Glutamatergic neuron (in vitro differentiated cells): ENCODE measurements at regions not wholly inside any gene's neighbourhood (a gene's known extent, or its start where the extent isn't known, plus 50 kb on each side); places are given as distances from the start of the nearest gene placed in this dataset.

ENCODE experiments used
- DNase-seq: peaks from one replicate; pipeline ENCODE4 v3.0.0; 2022
- H3K27ac Mint-ChIP-seq: one replicate; pipeline ENCODE4 v1.8.0; 2020; ENCODE audit warnings: mild to moderate bottlenecking, mixed read lengths, inconsistent platforms; ENCODE audit not compliant: unreplicated experiment
- H3K27me3 Mint-ChIP-seq: one replicate; pipeline ENCODE4 v1.8.0; 2020; ENCODE audit warnings: mild to moderate bottlenecking, moderate library complexity, mixed read lengths, inconsistent platforms; ENCODE audit not compliant: unreplicated experiment
- H3K36me3 Mint-ChIP-seq: one replicate; pipeline ENCODE4 v1.8.0; 2020; ENCODE audit warnings: mild to moderate bottlenecking, mixed read lengths, inconsistent platforms; ENCODE audit not compliant: unreplicated experiment
- H3K4me1 Mint-ChIP-seq: one replicate; pipeline ENCODE4 v1.8.0; 2020; ENCODE audit warnings: mild to moderate bottlenecking, low read depth, mixed read lengths, inconsistent platforms; ENCODE audit not compliant: unreplicated experiment
- H3K4me3 Mint-ChIP-seq: one replicate; pipeline ENCODE4 v1.8.0; 2020; ENCODE audit warnings: mild to moderate bottlenecking, mixed read lengths, inconsistent platforms; ENCODE audit not compliant: unreplicated experiment
- H3K9me3 Mint-ChIP-seq: one replicate; pipeline ENCODE4 v1.8.0; 2020; ENCODE audit warnings: mild to moderate bottlenecking, moderate library complexity, mixed read lengths, inconsistent platforms; ENCODE audit not compliant: unreplicated experiment
- TF ChIP-seq, protein P1 (sequence below): fragments of 200-600 bp; sonication (generic); IDR thresholded peaks from one replicate; pipeline ENCODE4 v1.5.0; 2021; ENCODE audit not compliant: partially characterized antibody, unreplicated experiment

DNA sequence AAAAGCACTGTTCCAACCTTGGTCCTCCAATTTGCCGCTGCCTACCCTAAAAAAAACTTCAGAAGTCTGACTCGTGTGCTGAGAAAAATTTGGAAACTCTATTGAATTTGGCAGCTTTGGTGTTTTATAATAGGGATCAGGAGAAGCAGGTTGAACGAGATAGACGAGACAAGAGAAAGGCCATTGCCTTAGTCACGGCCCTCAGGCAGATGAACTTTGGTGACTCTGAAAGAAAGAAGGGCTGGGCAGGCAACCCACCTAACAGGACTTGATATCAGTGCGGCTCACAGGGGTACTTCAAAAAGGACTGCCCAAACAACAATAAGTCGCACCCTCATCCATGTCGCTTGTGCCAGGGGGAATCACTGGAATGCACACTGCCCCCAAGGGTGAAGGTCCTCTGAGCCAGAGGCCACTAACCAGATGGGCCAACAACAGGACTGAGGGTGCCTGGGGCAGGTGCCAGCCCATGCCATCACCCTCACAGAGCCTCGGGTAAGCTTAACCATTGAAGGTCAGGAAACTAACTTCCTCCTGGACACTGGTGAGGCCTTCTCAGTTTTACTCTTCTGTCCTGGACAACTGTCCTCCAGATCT, 102.5 kb upstream of the SSTR1 start:
- Mint-ChIP-seq H3K9me3 (no peaks in the 10 kb centered on the region), H3K36me3 (peaks cover 8% of the 10 kb centered on the region), H3K4me1 (no peaks in the 10 kb centered on the region), H3K27me3 (no peaks in the 10 kb centered on the region), H3K27ac (no peak overlapping the region), H3K4me3 (no peak overlapping the region)
- DNase-seq: no peak
- TF ChIP-seq, protein P1, sequence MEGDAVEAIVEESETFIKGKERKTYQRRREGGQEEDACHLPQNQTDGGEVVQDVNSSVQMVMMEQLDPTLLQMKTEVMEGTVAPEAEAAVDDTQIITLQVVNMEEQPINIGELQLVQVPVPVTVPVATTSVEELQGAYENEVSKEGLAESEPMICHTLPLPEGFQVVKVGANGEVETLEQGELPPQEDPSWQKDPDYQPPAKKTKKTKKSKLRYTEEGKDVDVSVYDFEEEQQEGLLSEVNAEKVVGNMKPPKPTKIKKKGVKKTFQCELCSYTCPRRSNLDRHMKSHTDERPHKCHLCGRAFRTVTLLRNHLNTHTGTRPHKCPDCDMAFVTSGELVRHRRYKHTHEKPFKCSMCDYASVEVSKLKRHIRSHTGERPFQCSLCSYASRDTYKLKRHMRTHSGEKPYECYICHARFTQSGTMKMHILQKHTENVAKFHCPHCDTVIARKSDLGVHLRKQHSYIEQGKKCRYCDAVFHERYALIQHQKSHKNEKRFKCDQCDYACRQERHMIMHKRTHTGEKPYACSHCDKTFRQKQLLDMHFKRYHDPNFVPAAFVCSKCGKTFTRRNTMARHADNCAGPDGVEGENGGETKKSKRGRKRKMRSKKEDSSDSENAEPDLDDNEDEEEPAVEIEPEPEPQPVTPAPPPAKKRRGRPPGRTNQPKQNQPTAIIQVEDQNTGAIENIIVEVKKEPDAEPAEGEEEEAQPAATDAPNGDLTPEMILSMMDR: no peak

DNA sequence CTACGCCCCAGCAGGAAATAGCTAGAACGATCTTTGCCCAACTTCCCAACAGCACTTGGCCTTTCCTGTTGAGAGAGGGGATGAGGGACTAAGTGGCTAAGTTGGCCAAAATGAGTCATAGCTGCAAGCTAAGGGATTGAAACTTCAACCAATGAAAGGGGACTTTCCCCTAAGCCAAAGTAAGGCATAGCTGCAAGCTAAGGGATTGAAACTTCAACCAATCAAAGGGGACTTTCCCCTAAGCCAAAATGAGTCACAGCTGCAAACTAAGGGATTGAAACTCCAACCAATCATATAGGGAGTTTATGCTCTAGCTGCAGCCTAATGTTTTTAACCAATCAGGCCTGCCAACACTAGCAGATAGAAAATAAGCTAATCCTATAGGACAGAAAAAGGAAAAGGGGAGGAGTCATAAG, 100.5 kb upstream of the SSTR1 start:
- Mint-ChIP-seq H3K36me3 (peaks cover under 1% of the 10 kb centered on the region), H3K27ac (no peak overlapping the region), H3K9me3 (no peaks in the 10 kb centered on the region), H3K4me1 (no peaks in the 10 kb centered on the region), H3K27me3 (no peaks in the 10 kb centered on the region), H3K4me3 (no peak overlapping the region)
- TF ChIP-seq, protein P1: no peak
- DNase-seq: no peak

DNA sequence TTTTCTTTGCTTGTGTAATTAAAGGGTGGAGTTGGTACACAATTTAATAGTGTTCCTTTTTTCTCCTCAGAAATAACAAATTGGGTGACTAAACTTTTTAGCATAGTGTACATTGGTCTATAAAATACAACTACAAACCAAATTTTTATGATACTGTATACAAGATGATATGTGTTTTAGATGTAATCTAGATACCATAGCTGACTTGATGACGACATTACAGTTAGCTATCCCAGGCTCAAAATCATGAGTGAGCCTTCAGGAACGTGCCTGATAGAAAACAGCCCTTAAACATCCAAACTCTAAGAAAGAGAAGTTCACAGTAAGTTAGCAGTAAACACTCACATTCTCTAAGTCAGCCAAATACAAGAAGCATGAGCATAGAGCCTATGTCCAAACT, 99.0 kb upstream of the SSTR1 start:
- H3K4me1 Mint-ChIP-seq: no peaks in the 10 kb centered on the region

DNA sequence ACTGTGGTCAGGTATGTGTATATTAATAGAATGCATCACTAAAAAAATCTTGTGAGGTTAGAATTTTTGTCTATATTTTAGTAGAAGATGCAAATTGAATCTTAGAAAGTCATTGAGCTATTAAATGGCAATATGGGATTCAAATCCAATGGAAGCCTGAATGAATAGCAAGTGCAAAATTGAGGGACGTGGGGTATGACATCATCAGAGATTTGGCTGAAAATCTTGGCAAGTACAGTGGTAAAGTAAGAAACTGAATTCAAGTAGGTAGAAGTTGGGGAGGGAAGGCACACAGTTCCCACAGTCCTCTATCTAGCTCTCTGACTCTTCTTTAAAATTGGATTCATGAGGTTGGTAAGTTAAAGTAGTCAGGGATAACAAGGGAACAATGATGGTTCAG, 97.4 kb upstream of the SSTR1 start:
- no peaks in the 10 kb centered on the region for H3K36me3 Mint-ChIP-seq
- no peak overlapping the region for H3K4me3 Mint-ChIP-seq
- no peak overlapping the region for H3K27ac Mint-ChIP-seq
- H3K4me1 Mint-ChIP-seq: no peaks in the 10 kb centered on the region
- no peaks in the 10 kb centered on the region for H3K9me3 Mint-ChIP-seq
- TF ChIP-seq, protein P1: no peak
- no peaks in the 10 kb centered on the region for H3K27me3 Mint-ChIP-seq
- no peak for DNase-seq

More for the DNA sequence above, 99.0 kb upstream of the SSTR1 start:
- no peaks in the 10 kb centered on the region for H3K36me3 Mint-ChIP-seq
- H3K27ac Mint-ChIP-seq: no peak overlapping the region
- H3K27me3 Mint-ChIP-seq: no peaks in the 10 kb centered on the region
- TF ChIP-seq, protein P1: no peak
- DNase-seq: no peak
- no peaks in the 10 kb centered on the region for H3K9me3 Mint-ChIP-seq
- H3K4me3 Mint-ChIP-seq: no peak overlapping the region

DNA sequence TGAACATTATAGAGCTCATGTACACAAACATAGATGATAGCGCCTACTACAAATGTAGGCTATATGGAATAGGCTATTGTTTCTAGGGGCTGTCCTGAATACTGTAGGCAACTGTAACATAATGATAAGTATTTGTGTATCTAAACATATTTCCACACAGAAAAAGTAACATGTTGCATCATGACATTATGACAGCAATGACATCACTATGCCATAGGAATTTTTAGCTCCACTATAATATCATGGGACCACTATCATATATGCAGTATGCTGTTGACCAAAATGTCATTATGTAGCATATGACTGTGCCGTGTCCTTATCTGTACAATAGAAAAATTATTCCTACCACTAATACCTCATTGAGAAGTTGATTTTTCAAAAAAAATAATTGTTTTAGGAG, 96.7 kb upstream of the SSTR1 start:
- no peak overlapping the region for H3K27ac Mint-ChIP-seq
- no peaks in the 10 kb centered on the region for H3K4me1 Mint-ChIP-seq
- H3K36me3 Mint-ChIP-seq: no peaks in the 10 kb centered on the region
- no peak overlapping the region for H3K4me3 Mint-ChIP-seq
- H3K27me3 Mint-ChIP-seq: no peaks in the 10 kb centered on the region
- DNase-seq: no peak
- TF ChIP-seq, protein P1: no peak
- H3K9me3 Mint-ChIP-seq: no peaks in the 10 kb centered on the region
